Chondrocyte (in vitro differentiated cells): ENCODE measurements at regions not wholly inside any gene's neighbourhood (a gene's known extent, or its start where the extent isn't known, plus 50 kb on each side); places are given as distances from the start of the nearest gene placed in this dataset.

Experiments
- DNase-seq: peaks from one replicate; pipeline ENCODE4 v3.0.0; 2021; ENCODE audit warnings: mixed read lengths, low spot score
- H3K27ac Mint-ChIP-seq: one replicate; pipeline ENCODE4 v1.8.0; 2021; ENCODE audit warnings: mild to moderate bottlenecking, moderate library complexity, mixed read lengths; ENCODE audit not compliant: unreplicated experiment
- H3K27me3 Mint-ChIP-seq: 2 replicates; pipeline ENCODE4 v1.8.0; 2021; ENCODE audit warnings: low read depth, mixed read lengths
- H3K36me3 Mint-ChIP-seq: 2 replicates; pipeline ENCODE4 v1.8.0; 2021; ENCODE audit warnings: low read depth, mixed read lengths
- H3K4me1 Mint-ChIP-seq: 2 replicates; pipeline ENCODE4 v1.8.0; 2021; ENCODE audit warnings: low read depth, mild to moderate bottlenecking, mixed read lengths
- H3K4me3 Mint-ChIP-seq: one replicate; pipeline ENCODE4 v1.8.0; 2021; ENCODE audit warnings: mild to moderate bottlenecking, moderate library complexity, mixed read lengths; ENCODE audit not compliant: unreplicated experiment
- H3K9me3 Mint-ChIP-seq: 2 replicates; pipeline ENCODE4 v1.8.0; 2021; ENCODE audit warnings: low read depth, mixed read lengths
- CTCF ChIP-seq: fragments of 200-600 bp; sonication (generic); IDR thresholded peaks from 2 replicates; pipeline ENCODE4 v1.5.0; 2021; ENCODE audit warnings: antibody characterized with exemption, mild to moderate bottlenecking, moderate library complexity

GRCh38 chr15:24878153-24878552, 76.6 kb upstream of the SNRPN start:
- no peaks in the 10 kb centered on the region for H3K27me3 Mint-ChIP-seq
- H3K9me3 Mint-ChIP-seq: peaks cover 39% of the 10 kb centered on the region
- no peaks in the 10 kb centered on the region for H3K4me1 Mint-ChIP-seq
- no peaks in the 10 kb centered on the region for H3K36me3 Mint-ChIP-seq
- no peak overlapping the region for H3K27ac Mint-ChIP-seq
- no peak for TF ChIP-seq CTCF
- no peak for DNase-seq
- H3K4me3 Mint-ChIP-seq: no peak overlapping the region

- H3K27me3 Mint-ChIP-seq: no peaks in the 10 kb centered on the region
- H3K4me3 Mint-ChIP-seq: no peak overlapping the region
- no peaks in the 10 kb centered on the region for H3K4me1 Mint-ChIP-seq
- peaks cover 36% of the 10 kb centered on the region for H3K9me3 Mint-ChIP-seq
- no peak for TF ChIP-seq CTCF
- no peak for DNase-seq
- no peak overlapping the region for H3K27ac Mint-ChIP-seq
- no peaks in the 10 kb centered on the region for H3K36me3 Mint-ChIP-seq
Measured at GRCh38 chr15:24879492-24879891, 75.3 kb upstream of the SNRPN start.

- DNase-seq: no peak
- H3K27me3 Mint-ChIP-seq: no peaks in the 10 kb centered on the region
- no peak for TF ChIP-seq CTCF
- no peaks in the 10 kb centered on the region for H3K4me1 Mint-ChIP-seq
- no peaks in the 10 kb centered on the region for H3K36me3 Mint-ChIP-seq
- no peak overlapping the region for H3K4me3 Mint-ChIP-seq
- no peak overlapping the region for H3K27ac Mint-ChIP-seq
- peaks cover 29% of the 10 kb centered on the region for H3K9me3 Mint-ChIP-seq
Measured at GRCh38 chr15:24880663-24881062, 74.1 kb upstream of the SNRPN start.

- H3K4me1 Mint-ChIP-seq: no peaks in the 10 kb centered on the region
- no peak for DNase-seq
Measured at GRCh38 chr15:24886538-24886937, 68.2 kb upstream of the SNRPN start.

GRCh38 chr15:24898715-24899272, 56.0 kb upstream of the SNRPN start:
- Mint-ChIP-seq H3K4me1 (no peaks in the 10 kb centered on the region), H3K27ac (no peak overlapping the region), H3K27me3 (no peaks in the 10 kb centered on the region), H3K36me3 (no peaks in the 10 kb centered on the region), H3K9me3 (peaks cover 47% of the 10 kb centered on the region), H3K4me3 (no peak overlapping the region)
- TF ChIP-seq CTCF: no peak
- DNase-seq: no peak

More at GRCh38 chr15:24886538-24886937, 68.2 kb upstream of the SNRPN start:
- Mint-ChIP-seq H3K27me3 (no peaks in the 10 kb centered on the region), H3K9me3 (peaks cover 24% of the 10 kb centered on the region), H3K4me3 (no peak overlapping the region), H3K27ac (no peak overlapping the region), H3K36me3 (no peaks in the 10 kb centered on the region)
- TF ChIP-seq CTCF: no peak
